ENCODE measurements at regions not wholly inside any gene's neighbourhood (a gene's known extent, or its start where the extent isn't known, plus 50 kb on each side); places are given as distances from the start of the nearest gene placed in this dataset.

GRCh38 chr11:94671553-94672366, 96.4 kb upstream of the AMOTL1 start:
- H3K36me3 ChIP-seq = no peaks in the 10 kb centered on the region
- DNase-seq (ENCODE audit: extremely low spot score) = no peak
- no peak for TF ChIP-seq POLR2AphosphoS5 (IDR thresholded peaks at IDR 0.05)
- no peak for TF ChIP-seq EP300 (IDR thresholded peaks at IDR 0.05)
- TF ChIP-seq CTCF (IDR thresholded peaks at IDR 0.05) = no peak
- no peak for TF ChIP-seq POLR2A (IDR thresholded peaks at IDR 0.05; ENCODE audit: low read depth)
- no peak overlapping the region for H3K27ac ChIP-seq (replicated peaks in 1 of 4)
- WGBS = 78% methylated on average over 6 of the region's 8 CpGs
- H3K27me3 ChIP-seq = no peaks in the 10 kb centered on the region
- H3K4me1 ChIP-seq = peaks cover 0 to 14% (median 11%) of the 10 kb centered on the region in 4 donors
- intact Hi-C loops (cut with DNase I) = no loop called here
- no peaks in the 10 kb centered on the region for H3K9me3 ChIP-seq
- H3K4me3 ChIP-seq = no peak overlapping the region

DNA sequence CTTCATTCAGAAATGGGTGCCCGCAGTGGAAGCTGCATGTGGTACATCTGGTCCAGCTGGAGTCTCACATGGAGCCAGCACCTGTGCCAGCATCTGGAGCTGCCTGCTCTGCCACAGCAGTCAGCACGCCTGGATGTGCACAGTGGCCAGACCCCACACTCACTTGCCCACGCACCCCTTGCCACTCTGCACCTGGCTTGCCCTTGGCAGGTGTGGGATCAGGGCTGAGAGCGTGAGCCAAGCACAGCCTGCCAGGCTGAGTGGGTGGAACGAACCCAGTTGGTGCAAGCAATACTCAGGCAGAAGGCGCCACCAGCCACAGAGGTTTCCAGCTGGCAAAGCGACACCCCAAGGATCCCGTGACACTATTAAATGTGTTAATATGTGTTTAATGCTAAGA, 95.5 kb upstream of the AMOTL1 start:
- intact Hi-C loops (cut with DNase I) = no loop called here
- no peaks in the 10 kb centered on the region for H3K9me3 ChIP-seq
- H3K27me3 ChIP-seq = no peaks in the 10 kb centered on the region
- DNase-seq (ENCODE audit: extremely low spot score) = no peak
- 97% methylated on average over 3 of the region's 8 CpGs for WGBS
- no peaks in the 10 kb centered on the region for H3K36me3 ChIP-seq
- H3K4me3 ChIP-seq = no peak overlapping the region
- no peak overlapping the region for H3K27ac ChIP-seq (replicated peaks in 1 of 4)
- peaks cover 0 to 14% (median 11%) of the 10 kb centered on the region in 4 donors for H3K4me1 ChIP-seq
- TF ChIP-seq EP300 (IDR thresholded peaks at IDR 0.05) (no peak), CTCF (IDR thresholded peaks at IDR 0.05) (no peak), POLR2A (IDR thresholded peaks at IDR 0.05; ENCODE audit: low read depth) (no peak), POLR2AphosphoS5 (IDR thresholded peaks at IDR 0.05) (no peak)

DNA sequence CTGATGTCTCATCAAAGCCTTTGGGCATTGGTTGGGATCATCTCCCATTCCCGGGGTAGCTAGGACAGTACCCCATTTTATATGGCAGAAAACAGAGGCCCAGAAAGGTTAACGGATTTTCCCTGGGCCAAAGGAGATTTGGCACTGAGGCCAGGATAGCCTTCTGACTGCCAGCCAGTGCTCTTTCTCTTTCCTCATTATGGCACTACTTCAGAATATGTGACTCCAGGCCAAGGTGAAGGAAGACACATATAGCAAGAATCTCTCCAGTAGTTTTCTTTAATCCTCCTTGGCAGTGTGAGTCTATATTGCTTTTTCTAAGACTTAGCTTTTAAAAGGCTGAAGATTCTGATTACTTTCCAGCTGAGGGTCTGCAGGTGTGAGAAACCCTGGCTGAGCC, 94.8 kb upstream of the AMOTL1 start:
- Histone ChIP-seq H3K27ac (replicated peaks in 1 of 4) (no peak overlapping the region), H3K36me3 (no peaks in the 10 kb centered on the region), H3K4me3 (no peak overlapping the region), H3K9me3 (no peaks in the 10 kb centered on the region), H3K4me1 (peaks cover 0 to 14% (median 11%) of the 10 kb centered on the region in 4 donors), H3K27me3 (no peaks in the 10 kb centered on the region)
- TF ChIP-seq EP300 (IDR thresholded peaks at IDR 0.05) (no peak), POLR2A (IDR thresholded peaks at IDR 0.05; ENCODE audit: low read depth) (no peak), CTCF (IDR thresholded peaks at IDR 0.05) (no peak), POLR2AphosphoS5 (IDR thresholded peaks at IDR 0.05) (no peak)
- 83% methylated on average over 2 of the region's 2 CpGs for WGBS
- intact Hi-C loops (cut with DNase I) = no loop called here
- DNase-seq (ENCODE audit: extremely low spot score) = peak; percentile 10

- no peaks in the 10 kb centered on the region for H3K36me3 ChIP-seq
- TF ChIP-seq POLR2AphosphoS5 (IDR thresholded peaks at IDR 0.05) (no peak), POLR2A (IDR thresholded peaks at IDR 0.05; ENCODE audit: low read depth) (no peak), CTCF (IDR thresholded peaks at IDR 0.05) (no peak), EP300 (IDR thresholded peaks at IDR 0.05) (no peak)
- intact Hi-C loops (cut with DNase I) = no loop called here
- DNase-seq (ENCODE audit: extremely low spot score) = peak; percentile 79
- no peaks in the 10 kb centered on the region for H3K9me3 ChIP-seq
- H3K27ac ChIP-seq (replicated peaks in 1 of 4) = no peak overlapping the region
- no peak overlapping the region for H3K4me3 ChIP-seq
- H3K4me1 ChIP-seq = peaks cover 0 to 14% (median 11%) of the 10 kb centered on the region in 4 donors
- 47% methylated on average over 6 of the region's 6 CpGs for WGBS
- no peaks in the 10 kb centered on the region for H3K27me3 ChIP-seq
Observed at GRCh38 chr11:94673951-94674491, 94.1 kb upstream of the AMOTL1 start.
